ENCODE measurements at regions not wholly inside any gene's neighbourhood (a gene's known extent, or its start where the extent isn't known, plus 50 kb on each side); places are given as distances from the start of the nearest gene placed in this dataset.

DNA sequence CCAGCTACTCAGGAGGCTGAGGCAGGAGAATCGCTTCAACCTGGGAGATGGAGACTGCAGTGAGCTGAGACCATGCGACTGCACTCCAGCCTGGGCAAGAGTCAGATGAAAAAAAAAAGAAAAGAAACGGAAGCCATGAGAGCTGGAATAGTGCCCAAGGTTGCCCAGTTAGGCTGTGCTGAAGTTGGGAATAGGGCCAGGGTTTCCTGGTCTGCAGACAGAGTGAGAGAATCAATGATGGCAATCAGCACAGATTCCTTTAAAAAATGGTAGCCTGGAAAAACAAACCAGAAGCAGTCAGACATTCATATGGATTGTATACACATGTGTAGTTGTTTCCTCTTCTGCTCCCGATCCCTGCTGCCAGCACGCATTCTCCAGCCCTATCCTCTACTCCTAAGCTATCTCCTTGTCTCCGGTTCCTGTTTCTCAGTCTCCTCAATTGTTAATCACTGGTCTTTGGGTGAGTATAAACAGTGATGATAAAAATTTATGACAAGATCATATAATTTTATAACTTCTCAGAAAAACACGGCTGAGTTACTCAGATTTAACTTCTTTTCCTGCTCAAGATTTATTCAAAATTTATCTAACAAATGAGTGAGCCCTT is 316.2 kb upstream of the UMPS start:
- DNase-seq, result no peak

DNA sequence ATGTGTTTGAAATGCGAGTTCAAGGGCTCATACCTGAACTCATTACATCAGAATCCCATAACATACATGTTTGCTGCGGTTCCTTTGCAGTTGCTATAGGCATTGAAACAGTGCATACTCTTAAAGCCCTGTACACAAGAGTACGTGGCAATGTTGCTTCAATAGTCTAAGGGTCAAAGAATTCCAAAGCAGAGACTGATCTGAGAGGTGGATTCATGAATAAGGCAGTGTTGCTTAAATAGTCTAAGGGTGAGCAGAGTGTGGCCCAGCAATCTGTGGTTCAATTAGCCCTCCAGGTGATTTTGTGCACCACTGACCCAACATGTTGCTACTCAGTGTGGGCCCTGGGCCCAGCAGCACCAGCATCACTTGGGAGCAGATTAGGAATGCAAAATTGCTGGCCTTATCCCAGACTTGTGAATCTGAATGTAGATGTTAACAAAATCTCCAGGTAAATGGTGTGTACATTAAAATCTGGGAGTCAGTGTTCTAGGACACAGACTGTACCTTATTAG is 314.7 kb upstream of the UMPS start:
- DNase-seq, result no peak

- no peak for DNase-seq
Measured at GRCh38 chr3:124419303-124419702, 310.9 kb upstream of the UMPS start.

DNA sequence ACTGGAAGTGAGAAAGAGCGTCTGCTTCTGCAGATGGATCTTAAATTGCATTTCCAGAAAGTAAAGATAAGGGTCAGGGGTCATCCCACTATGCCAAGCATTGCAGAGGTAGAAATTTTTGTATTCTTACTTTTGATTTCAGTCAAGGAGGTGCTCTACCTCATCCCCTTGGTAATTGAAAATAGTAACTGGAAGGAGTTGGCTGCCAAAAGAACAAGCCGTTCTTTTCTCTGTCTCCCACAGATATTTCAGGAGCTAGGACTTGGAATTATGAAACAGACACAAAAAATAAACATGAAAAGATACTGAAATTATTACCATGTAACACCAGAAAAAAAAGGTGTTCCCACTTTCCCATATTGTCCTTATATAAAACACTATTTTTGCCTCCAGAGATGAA is 309.9 kb upstream of the UMPS start:
- no peak for DNase-seq

GRCh38 chr3:124422805-124423204 is 307.4 kb upstream of the UMPS start:
- no peak for DNase-seq

- no peak for DNase-seq
Measured at GRCh38 chr3:124424396-124424795, 305.9 kb upstream of the UMPS start.

- DNase-seq, result no peak
Measured at GRCh38 chr3:124425972-124426371, 304.3 kb upstream of the UMPS start.

DNA sequence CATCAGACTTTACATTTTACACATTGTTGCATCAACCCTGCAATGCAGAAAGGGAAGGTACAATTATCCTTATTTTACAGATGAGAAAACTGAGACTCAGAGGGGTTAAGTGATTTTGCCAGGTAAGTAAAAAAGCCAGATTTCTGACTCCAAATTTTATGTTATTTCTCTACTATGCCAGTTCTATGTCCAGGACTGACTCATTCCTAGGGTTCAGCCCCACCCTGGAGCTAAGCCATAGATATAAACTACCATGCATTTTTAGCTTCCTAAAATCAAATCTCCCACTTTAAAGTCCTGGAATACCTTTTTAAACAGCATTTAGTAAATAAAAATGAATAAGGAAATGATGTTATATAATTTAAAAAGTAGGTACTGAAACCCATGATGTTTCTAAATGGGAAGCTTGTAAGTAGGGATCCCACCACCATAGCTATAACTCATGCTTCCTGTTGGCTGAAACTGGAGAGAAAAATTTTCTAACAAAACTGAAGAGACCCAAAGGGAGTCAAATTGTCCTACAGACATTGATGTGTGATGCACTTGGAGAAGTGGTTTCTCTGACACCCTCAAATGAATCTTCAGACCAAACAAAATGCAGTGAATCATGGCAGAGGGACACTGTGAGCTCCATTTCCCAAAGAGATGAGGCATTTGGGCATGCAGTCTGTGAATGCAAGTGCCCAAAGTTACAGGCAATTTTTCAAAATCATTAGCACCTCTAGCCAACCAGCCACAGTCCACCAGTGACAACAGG is 301.7 kb upstream of the UMPS start:
- DNase-seq, result no peak

DNA sequence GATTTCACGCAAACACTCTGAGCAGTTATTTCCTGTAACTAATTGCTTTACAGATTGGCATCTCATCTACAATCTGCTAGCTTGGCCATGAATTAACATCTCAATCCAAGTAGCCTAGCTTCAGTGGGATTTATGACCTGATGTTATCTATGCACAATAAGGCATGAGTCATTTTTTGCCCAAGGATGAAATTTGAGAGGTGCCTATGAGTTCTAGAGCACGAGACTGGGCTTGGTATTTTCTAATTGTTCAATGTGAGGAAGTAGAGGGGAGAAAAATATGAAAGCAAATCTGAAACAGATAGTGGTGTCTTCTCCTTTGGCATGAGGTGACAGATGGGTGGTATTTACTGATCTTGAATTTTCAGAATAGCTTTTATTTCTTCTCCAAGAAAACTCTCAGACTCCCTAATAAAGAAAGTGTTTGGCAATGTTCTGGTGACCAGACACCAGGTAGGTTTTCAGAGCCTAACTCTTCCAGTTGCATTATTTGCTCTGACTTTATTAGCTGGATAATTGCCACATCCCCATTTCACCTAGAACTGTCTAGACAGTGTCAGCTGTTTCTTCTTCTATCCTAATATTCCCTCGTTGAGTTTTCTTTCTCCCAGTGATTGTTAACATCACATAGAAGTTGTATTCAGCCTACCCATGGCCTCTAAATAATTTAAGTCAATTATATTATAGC is 301.0 kb upstream of the UMPS start:
- no peak for DNase-seq

DNA sequence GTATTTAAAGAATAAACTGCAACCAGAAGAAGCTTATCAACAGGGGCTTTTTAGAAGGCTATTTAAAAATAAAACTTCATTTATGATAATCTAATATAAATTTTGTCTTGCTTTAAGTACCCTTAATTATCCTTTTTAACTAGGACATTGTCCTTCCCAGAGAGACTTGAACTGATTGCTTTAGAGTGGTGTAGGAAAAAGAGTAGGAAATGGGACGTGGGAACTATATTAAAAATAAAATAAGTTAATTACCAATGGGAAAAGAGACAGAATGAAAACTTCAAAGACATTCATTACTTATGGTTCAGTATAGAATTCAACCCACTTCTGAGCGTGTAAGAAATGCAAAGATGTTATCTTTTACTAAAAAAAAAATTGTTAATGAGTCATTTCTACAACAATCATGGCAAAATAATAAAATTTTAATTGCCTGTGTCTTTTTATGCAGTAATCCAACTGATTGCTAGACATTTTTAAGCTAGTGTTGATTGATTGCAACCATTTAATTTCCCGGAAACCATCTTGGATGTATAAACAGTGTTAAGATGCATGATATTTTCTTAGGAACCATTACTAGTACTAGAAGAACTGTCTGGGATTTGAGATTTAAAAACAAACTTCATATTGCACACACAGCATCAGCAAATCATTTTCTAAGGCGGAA is 298.8 kb upstream of the UMPS start:
- no peak for DNase-seq

DNA sequence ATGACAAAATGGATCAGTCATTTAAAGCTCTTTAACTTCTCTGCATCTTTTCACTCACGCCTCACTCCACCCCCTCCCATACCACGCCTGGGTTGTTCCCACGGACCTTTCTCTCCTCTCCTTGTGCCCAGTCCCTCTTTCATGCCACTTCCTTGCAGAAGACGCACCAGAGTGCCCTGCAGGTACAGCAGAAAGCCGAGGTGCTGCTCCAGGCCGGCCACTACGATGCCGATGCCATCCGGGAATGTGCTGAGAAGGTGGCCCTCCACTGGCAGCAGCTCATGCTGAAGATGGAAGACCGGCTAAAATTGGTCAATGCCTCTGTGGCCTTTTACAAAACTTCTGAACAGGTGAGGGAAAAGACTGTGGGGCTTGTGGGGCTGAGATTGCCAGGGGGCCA is 296.1 kb upstream of the UMPS start:
- no peak for DNase-seq

- DNase-seq, result no peak
Measured at GRCh38 chr3:124435467-124435866, 294.8 kb upstream of the UMPS start.

DNA sequence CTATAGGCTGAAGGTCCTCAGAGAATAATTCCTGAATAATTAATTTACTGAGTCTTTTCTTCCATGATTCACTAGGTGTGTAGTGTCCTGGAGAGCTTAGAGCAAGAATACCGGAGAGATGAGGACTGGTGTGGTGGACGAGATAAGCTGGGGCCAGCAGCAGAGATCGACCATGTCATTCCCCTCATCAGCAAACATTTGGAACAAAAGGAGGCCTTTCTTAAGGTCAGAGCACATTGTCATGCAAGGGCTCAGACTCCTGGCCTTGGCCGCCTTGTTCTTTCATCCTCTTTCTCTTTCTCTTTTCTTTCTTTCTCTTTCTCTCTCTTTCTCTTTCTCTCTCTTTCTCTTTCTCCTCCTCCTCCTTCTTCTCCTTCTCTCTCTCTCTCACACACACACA is 291.4 kb upstream of the UMPS start:
- no peak for DNase-seq

DNA sequence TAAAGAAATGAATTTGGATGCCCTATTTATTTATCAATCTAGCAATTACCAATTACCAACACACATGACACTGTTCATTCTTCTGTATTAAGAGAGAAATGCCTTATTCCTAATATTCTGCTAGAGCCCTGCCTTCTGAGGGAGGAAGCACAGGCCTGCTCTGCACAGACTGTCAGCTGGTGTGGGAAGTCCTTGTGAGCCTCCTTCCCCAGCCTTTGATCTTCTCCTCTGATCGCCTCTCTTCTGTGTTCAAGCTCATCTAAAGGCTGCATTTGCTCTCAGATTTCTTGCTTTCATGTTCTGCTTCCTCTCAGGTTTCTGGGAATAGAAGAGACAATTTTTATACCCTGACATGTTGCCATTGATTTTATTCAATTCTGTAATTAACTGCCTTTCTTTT is 290.6 kb upstream of the UMPS start:
- DNase-seq, result no peak

DNA sequence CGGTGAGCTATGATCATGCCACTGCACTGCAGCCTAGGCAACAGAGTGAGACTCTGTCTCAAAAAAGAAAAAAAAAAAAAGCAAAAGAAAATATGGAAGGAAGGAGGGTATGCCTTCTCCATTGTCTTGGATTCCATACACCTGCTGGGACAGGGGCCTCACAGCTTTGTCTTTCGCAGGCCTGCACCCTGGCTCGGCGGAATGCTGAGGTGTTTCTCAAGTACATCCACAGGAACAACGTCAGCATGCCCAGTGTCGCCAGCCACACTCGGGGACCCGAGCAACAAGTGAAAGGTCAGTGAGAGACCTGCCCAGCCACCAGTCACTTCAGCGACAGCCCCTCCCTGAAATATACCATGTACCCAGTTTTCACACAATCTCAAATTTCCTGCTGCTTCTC is 288.5 kb upstream of the UMPS start:
- no peak for DNase-seq

DNA sequence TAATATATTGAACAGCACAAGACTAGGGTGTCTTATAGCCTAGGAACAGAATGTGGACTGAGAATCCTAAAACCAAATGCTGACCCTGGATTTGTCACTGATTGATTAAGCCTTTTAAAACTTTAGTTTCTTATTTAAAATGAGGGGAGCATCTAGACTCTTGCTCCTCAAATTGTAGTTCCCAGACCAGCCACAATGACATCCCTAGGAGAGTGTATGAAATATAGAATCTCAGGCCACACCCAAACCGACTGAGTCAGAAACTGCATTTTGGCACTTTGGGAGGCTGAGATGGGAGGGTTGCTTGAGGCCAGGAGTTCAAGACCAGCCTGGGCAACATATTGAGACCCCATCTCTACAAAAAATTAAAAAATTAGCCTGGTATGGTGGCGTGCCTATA is 287.8 kb upstream of the UMPS start:
- no peak for DNase-seq

GRCh38 chr3:124443446-124443845 is 286.8 kb upstream of the UMPS start:
- DNase-seq, result no peak

GRCh38 chr3:124444075-124444474 is 286.2 kb upstream of the UMPS start:
- DNase-seq, result no peak

GRCh38 chr3:124444896-124445295 is 285.4 kb upstream of the UMPS start:
- no peak for DNase-seq

DNA sequence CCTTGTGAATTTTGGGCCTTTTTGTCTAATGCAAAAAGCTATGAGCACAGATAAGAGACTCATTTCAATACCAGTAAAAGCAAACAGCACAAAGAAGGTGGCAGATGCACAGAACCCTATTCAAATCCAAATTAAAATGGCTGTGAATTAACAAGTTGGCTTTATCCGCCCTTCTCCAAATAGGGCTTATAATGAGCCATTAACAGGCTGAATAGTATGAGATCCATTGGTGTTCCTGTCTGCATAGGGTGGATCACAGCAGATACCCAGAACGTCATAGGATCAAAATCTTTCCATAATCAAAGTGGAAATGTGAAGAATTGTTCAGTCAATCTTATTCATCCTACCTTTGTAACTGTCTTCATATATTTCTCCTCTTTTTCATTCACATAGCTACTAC is 282.4 kb upstream of the UMPS start:
- no peak for DNase-seq

DNA sequence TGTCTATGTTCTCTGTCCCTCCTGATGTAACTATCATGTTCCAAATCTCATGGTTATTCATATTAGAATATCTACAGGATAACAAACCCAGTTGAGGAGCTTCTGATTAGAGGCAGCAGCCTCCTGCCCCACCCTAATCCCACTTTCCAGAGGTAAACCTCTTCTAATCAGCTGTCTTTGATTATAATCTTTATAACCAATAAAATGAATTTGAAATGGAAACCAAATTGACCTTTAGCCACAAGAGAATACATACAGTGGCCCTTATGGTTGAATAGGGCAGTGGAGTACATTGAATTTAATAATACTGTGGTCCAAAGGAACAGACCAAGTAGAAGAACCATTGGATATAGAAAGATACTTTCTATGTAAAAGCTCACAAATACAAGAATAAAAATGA is 281.3 kb upstream of the UMPS start:
- DNase-seq, result no peak

- DNase-seq, result no peak
Measured at GRCh38 chr3:124450366-124450765, 279.9 kb upstream of the UMPS start.

DNA sequence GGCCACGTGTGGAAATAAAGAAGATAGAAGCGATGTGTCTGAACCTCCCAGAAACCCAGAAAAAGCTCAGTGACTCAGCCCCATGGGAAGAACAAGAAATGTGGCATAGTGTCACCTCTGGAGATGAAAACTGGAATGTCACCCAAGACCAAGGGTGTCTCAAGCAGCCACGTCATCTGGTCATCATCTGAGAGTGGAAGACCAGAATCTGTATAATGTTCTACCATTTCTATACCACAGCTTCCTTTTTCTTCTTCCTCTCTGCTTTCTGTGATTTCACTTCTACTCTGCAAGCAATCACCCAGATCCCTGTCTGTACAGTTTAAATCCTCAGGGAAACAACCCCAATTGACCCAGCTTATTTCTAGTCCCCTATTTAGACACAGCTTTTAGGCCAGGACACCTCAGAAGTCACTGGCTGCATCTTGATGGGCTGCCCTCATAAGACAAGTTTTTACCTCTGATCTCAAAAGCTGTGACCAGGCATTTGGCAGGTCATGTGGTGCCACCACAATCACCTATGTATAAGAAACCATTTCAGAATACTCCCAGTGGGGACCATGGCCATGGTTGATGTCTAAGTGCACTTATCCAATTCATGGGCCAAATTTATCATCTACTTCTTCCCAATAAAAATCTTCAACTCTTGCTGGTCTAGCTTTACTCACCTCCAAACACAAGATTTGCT is 278.5 kb upstream of the UMPS start:
- DNase-seq, result no peak

Measured in NK-92 treated with Interleukin-12 subunit alpha and Interleukin-12 subunit beta, amount 100 ng/mL, for 24 hours (cell line).